IMR-90 (cell line): ENCODE measurements at regions not wholly inside any gene's neighbourhood (a gene's known extent, or its start where the extent isn't known, plus 50 kb on each side); places are given as distances from the start of the nearest gene placed in this dataset.

Experiments
- ATAC-seq: fragments of 200-7000 bp; cut with Tn5 transposase; 2 replicates; pipeline ENCODE4 v1.9.1; 2020; ENCODE audit warnings: low read depth, mild to moderate bottlenecking, moderate library complexity
- BruUV-seq: library from RNA; stranded (reverse); fragments of 400-500 nt; replicated peaks from 2 replicates; lab custom pipeline; 2021; lab: Mats Ljungman, UMichigan
- CTCF ChIA-PET: fragments of 300-600 bp; formaldehyde crosslinking; extraction: SDS; loops from one replicate; lab custom pipeline; 2021; ENCODE audit warnings: antibody characterized with exemption; lab: Yijun Ruan, JAX
- POLR2A ChIA-PET: fragments of 300-600 bp; sonication (Branson Sonifier 250); formaldehyde crosslinking; loops from one replicate; lab custom pipeline; 2022; ENCODE audit warnings: antibody characterized with exemption; ENCODE audit not compliant: unreplicated experiment; lab: Charles Lee
- DNase-seq: peaks from one replicate; pipeline ENCODE4 v3.0.0; 2013
- H2AFZ ChIP-seq: replicated peaks from 2 replicates; pipeline ENCODE3; 2013; ENCODE audit warnings: low read length, mild to moderate bottlenecking; ENCODE audit not compliant: poor library complexity
- H2AK5ac ChIP-seq: 2 replicates; pipeline ENCODE4 v1.6.1; 2013; ENCODE audit warnings: low read depth, low read length, inconsistent platforms
- H2AK9ac ChIP-seq: replicated peaks from 2 replicates; pipeline ENCODE3; 2013; ENCODE audit warnings: mild to moderate bottlenecking, low read depth, low read length, moderate library complexity; ENCODE audit not compliant: poor library complexity
- H2BK120ac ChIP-seq: 2 replicates; pipeline ENCODE4 v1.6.1; 2013; ENCODE audit warnings: low read depth, low read length, inconsistent platforms
- H2BK15ac ChIP-seq: 3 replicates; pipeline ENCODE4 v1.6.1; 2013; ENCODE audit warnings: low read depth, low read length, inconsistent platforms
- H2BK20ac ChIP-seq: 2 replicates; pipeline ENCODE4 v1.6.1; 2013; ENCODE audit warnings: low read depth, mild to moderate bottlenecking, inconsistent platforms, low read length, moderate library complexity
- H2BK5ac ChIP-seq: 2 replicates; pipeline ENCODE4 v1.6.1; 2013; ENCODE audit warnings: mild to moderate bottlenecking, low read depth, low read length, inconsistent platforms; ENCODE audit not compliant: poor library complexity, severe bottlenecking
- H3K14ac ChIP-seq: replicated peaks from 2 replicates; pipeline ENCODE4 v1.6.1; 2013; ENCODE audit warnings: low read depth, low read length, inconsistent platforms
- H3K18ac ChIP-seq: 2 replicates; pipeline ENCODE4 v1.6.1; 2013; ENCODE audit warnings: low read depth, low read length, control low read depth
- H3K23ac ChIP-seq: 2 replicates; pipeline ENCODE4 v1.6.1; 2013; ENCODE audit warnings: low read depth, low read length, inconsistent platforms
- H3K27ac ChIP-seq: 2 replicates; pipeline ENCODE4 v1.5.1; 2013; ENCODE audit warnings: mild to moderate bottlenecking, control low read depth, low read length; ENCODE audit not compliant: insufficient read depth
- H3K27me3 ChIP-seq: 2 replicates; pipeline ENCODE4 v1.6.1; 2013; ENCODE audit warnings: low read length; ENCODE audit not compliant: control insufficient read depth, insufficient read depth
- H3K36me3 ChIP-seq: 2 replicates; pipeline ENCODE4 v1.6.1; 2013; ENCODE audit warnings: low read length, mixed read lengths; ENCODE audit not compliant: control insufficient read depth, insufficient read depth
- H3K4ac ChIP-seq: 2 replicates; pipeline ENCODE4 v1.6.1; 2013; ENCODE audit warnings: low read depth, low read length, inconsistent platforms
- H3K4me1 ChIP-seq: 2 replicates; pipeline ENCODE4 v1.6.1; 2013; ENCODE audit warnings: low read length, mixed read lengths; ENCODE audit not compliant: control insufficient read depth, insufficient read depth
- H3K4me2 ChIP-seq: 2 replicates; pipeline ENCODE4 v1.6.1; 2013; ENCODE audit warnings: low read depth, mild to moderate bottlenecking, control low read depth, low read length, moderate library complexity
- H3K4me3 ChIP-seq: 2 replicates; pipeline ENCODE4 v1.5.1; 2013; ENCODE audit warnings: low read depth, mild to moderate bottlenecking, control low read depth, low read length, moderate library complexity; ENCODE audit not compliant: insufficient read depth
- H3K56ac ChIP-seq: 2 replicates; pipeline ENCODE4 v1.6.1; 2013; ENCODE audit warnings: low read length, inconsistent platforms; ENCODE audit not compliant: insufficient read depth; ENCODE audit errors: extremely low read depth
- H3K79me1 ChIP-seq, 2 experiments: 2 replicates each; pipeline ENCODE4 v1.6.1; 2013; ENCODE audit warnings: low read length in 2 of 2, inconsistent platforms in 1 of 2, low read depth in 1 of 2
- H3K9ac ChIP-seq: 2 replicates; pipeline ENCODE4 v1.6.1; 2013; ENCODE audit warnings: low read depth, low read length, control low read depth
- H3K9me1 ChIP-seq: 2 replicates; pipeline ENCODE4 v1.6.1; 2013; ENCODE audit warnings: low read length, inconsistent platforms; ENCODE audit not compliant: insufficient read depth
- H3K9me3 ChIP-seq: 2 replicates; pipeline ENCODE4 v1.6.1; 2013; ENCODE audit warnings: low read length; ENCODE audit not compliant: control insufficient read depth, insufficient read depth
- H4K20me1 ChIP-seq: 2 replicates; pipeline ENCODE4 v1.6.1; 2013; ENCODE audit warnings: low read length, inconsistent platforms; ENCODE audit not compliant: insufficient read depth
- H4K5ac ChIP-seq: 2 replicates; pipeline ENCODE4 v1.6.1; 2013; ENCODE audit warnings: mild to moderate bottlenecking, low read depth, low read length, control low read depth
- H4K8ac ChIP-seq, 2 experiments: 2 replicates each; pipeline ENCODE4 v1.6.1; 2013; ENCODE audit warnings: low read depth in 2 of 2, low read length in 2 of 2, control low read depth in 1 of 2, inconsistent platforms in 1 of 2
- H4K91ac ChIP-seq: 2 replicates; pipeline ENCODE4 v1.6.1; 2013; ENCODE audit warnings: low read depth, low read length, inconsistent platforms; ENCODE audit not compliant: insufficient read depth
- BHLHE40 ChIP-seq: fragments of 150-350 bp; IDR thresholded peaks from 2 replicates; pipeline ENCODE4 v1.6.1; 2016; ENCODE audit warnings: mild to moderate bottlenecking, low read depth, low read length
- CEBPB ChIP-seq: IDR thresholded peaks from 2 replicates; pipeline ENCODE4 v1.6.1; 2012; ENCODE audit warnings: low read depth, low read length, improper control_type of control experiment
- CHD1 ChIP-seq: IDR thresholded peaks from 2 replicates; pipeline ENCODE4 v1.6.1; 2012; ENCODE audit warnings: low read depth, low read length, improper control_type of control experiment
- CTCF ChIP-seq: conservative IDR thresholded peaks from 2 replicates; pipeline ENCODE4 v1.5.1; 2012; ENCODE audit warnings: mild to moderate bottlenecking, low read depth, low read length, improper control_type of control experiment
- ELK1 ChIP-seq: fragments of 150-350 bp; IDR thresholded peaks from 2 replicates; pipeline ENCODE4 v1.6.1; 2016; ENCODE audit warnings: low read depth, mild to moderate bottlenecking, low read length, moderate library complexity, borderline replicate concordance
- FOS ChIP-seq: fragments of 150-350 bp; IDR thresholded peaks from 2 replicates; pipeline ENCODE4 v1.6.1; 2016; ENCODE audit warnings: low read depth, low read length
- MAFK ChIP-seq: IDR thresholded peaks from 2 replicates; pipeline ENCODE4 v1.6.1; 2012; ENCODE audit warnings: low read depth, low read length, improper control_type of control experiment
- MAZ ChIP-seq: IDR thresholded peaks from 2 replicates; pipeline ENCODE4 v1.6.1; 2012; ENCODE audit warnings: low read depth, mild to moderate bottlenecking, low read length, improper control_type of control experiment, moderate library complexity, borderline replicate concordance
- MXI1 ChIP-seq: IDR thresholded peaks from 2 replicates; pipeline ENCODE4 v1.6.1; 2012; ENCODE audit warnings: low read depth, mild to moderate bottlenecking, low read length, moderate library complexity, borderline replicate concordance
- NFE2L2 ChIP-seq: fragments of 150-350 bp; IDR thresholded peaks from 2 replicates; pipeline ENCODE4 v1.6.1; 2016; ENCODE audit warnings: low read depth, mild to moderate bottlenecking, low read length
- POLR2A ChIP-seq: IDR thresholded peaks from 2 replicates; pipeline ENCODE4 v1.6.1; 2012; ENCODE audit warnings: mild to moderate bottlenecking, low read depth, low read length
- RAD21 ChIP-seq: IDR thresholded peaks from 2 replicates; pipeline ENCODE4 v1.6.1; 2012; ENCODE audit warnings: low read length, improper control_type of control experiment
- RCOR1 ChIP-seq: IDR thresholded peaks from 2 replicates; pipeline ENCODE4 v1.6.1; 2012; ENCODE audit warnings: mild to moderate bottlenecking, low read length, improper control_type of control experiment; ENCODE audit not compliant: insufficient replicate concordance
- RFX5 ChIP-seq: IDR thresholded peaks from 2 replicates; pipeline ENCODE4 v1.8.0; 2012; ENCODE audit warnings: low read depth, mild to moderate bottlenecking, low read length, moderate library complexity
- SMC3 ChIP-seq: fragments of 150-350 bp; IDR thresholded peaks from 2 replicates; pipeline ENCODE4 v1.6.1; 2016; ENCODE audit warnings: low read depth, mild to moderate bottlenecking, antibody characterized with exemption, low read length, moderate library complexity
- USF2 ChIP-seq: fragments of 150-350 bp; IDR thresholded peaks from 2 replicates; pipeline ENCODE4 v1.6.1; 2017; ENCODE audit warnings: mild to moderate bottlenecking, antibody characterized with exemption, low read length, low read depth
- WGBS, 2 experiments: methylation state at CpG; one replicate each; pipeline versions ENCODE4 v1.1.5 to v1.1.7; 2013; ENCODE audit warnings: missing lambda C conversion rate in 2 of 2; ENCODE audit not compliant: insufficient read length in 1 of 2; ENCODE audit errors: extremely low coverage in 2 of 2; 5-methylcytosine and 5-hydroxymethylcytosine counted together
- dilution Hi-C: fragments of 300-500 bp; cut with HindIII; formaldehyde crosslinking; loops from one replicate; pipeline ENCODE4 v1.14.3; 2018; ENCODE audit warnings: low sequenced_read_pairs; ENCODE audit not compliant: unreplicated experiment
- in situ Hi-C: fragments of 300-500 bp; cut with MboI; formaldehyde crosslinking; loops from 3 replicates; pipeline ENCODE4 v1.14.3; 2019; ENCODE audit warnings: low sequenced_read_pairs, inconsistent platforms, mixed read lengths
- intact Hi-C: fragments of 100-400 bp; cut with micrococcal nuclease; formaldehyde crosslinking; loops from 2 replicates; pipeline ENCODE4 v1.10.0; 2022

GRCh38 chr5:92222449-92222848 lies 839.3 kb upstream of the ARRDC3 start:
- H3K36me3 ChIP-seq, result no peaks in the 10 kb centered on the region
- no peak overlapping the region for H3K27ac ChIP-seq
- no peak overlapping the region for H2BK120ac ChIP-seq
- no peaks in the 10 kb centered on the region for H3K9me1 ChIP-seq
- no peaks in the 10 kb centered on the region for H3K4me1 ChIP-seq
- no peaks in the 10 kb centered on the region for H4K20me1 ChIP-seq
- no peak overlapping the region for H3K56ac ChIP-seq
- no peaks in the 10 kb centered on the region for H3K79me1 ChIP-seq
- no peak overlapping the region for H2BK5ac ChIP-seq
- DNase-seq (peak; percentile 1), ATAC-seq (no peak; the same call in 1 of the 2 replicates)
- H2AK9ac ChIP-seq, result no peak overlapping the region
- no peak for TF ChIP-seq MAFK
- TF ChIP-seq FOS, result no peak
- no peak for TF ChIP-seq RCOR1
- no peak for TF ChIP-seq MXI1
- no peak for TF ChIP-seq CEBPB
- no peak for TF ChIP-seq BHLHE40
- TF ChIP-seq MAZ, result no peak
- TF ChIP-seq NFE2L2, result no peak
- TF ChIP-seq CTCF, result no peak
- no peak for TF ChIP-seq USF2
- no peak for TF ChIP-seq POLR2A
- TF ChIP-seq ELK1, result no peak
- no peak for TF ChIP-seq CHD1
- TF ChIP-seq SMC3, result no peak
- TF ChIP-seq RAD21, result no peak
- no peak for TF ChIP-seq RFX5
- 50% methylated on average over 1 of the region's 1 CpG; no CpG with 5 or more reads in 1 of the 2 experiments for WGBS, 2 experiments
- BruUV-seq, result no TSS peak
- no peak overlapping the region for H3K18ac ChIP-seq
- dilution Hi-C loops, result no loop called here
- no peak overlapping the region for H3K4me2 ChIP-seq
- no peak overlapping the region for H3K4ac ChIP-seq
- H3K14ac ChIP-seq, result no peak overlapping the region
- H3K9ac ChIP-seq, result no peak overlapping the region
- no peak overlapping the region for H4K91ac ChIP-seq
- CTCF ChIA-PET, result interaction anchor here (0.6 to 1.1 kb wide), 2 partner anchors 97 to 581 kb away, joined by 4 to 7 read pairs; no protein-coding TSS in a partner anchor
- H3K27me3 ChIP-seq, result no peaks in the 10 kb centered on the region
- H4K8ac ChIP-seq, result no peak overlapping the region
- POLR2A ChIA-PET, result no interaction called here
- intact Hi-C loops, result loop anchor here (1.0 to 2.0 kb wide), 2 partner anchors 293 to 582 kb away; no protein-coding TSS in a partner anchor
- no peak overlapping the region for H3K4me3 ChIP-seq
- H2BK15ac ChIP-seq, result no peak overlapping the region
- H2BK20ac ChIP-seq, result no peak overlapping the region
- no peak overlapping the region for H2AFZ ChIP-seq
- 0 out of 2 replicates have a peak, but pooled peaks cover 2% of the 10 kb centered on the region for H3K9me3 ChIP-seq
- no peak overlapping the region for H3K23ac ChIP-seq
- H2AK5ac ChIP-seq, result no peak overlapping the region
- in situ Hi-C loops, result no loop called here
- H4K5ac ChIP-seq, result no peak overlapping the region
